Peyer's patch (tissue), 4 donors: ENCODE measurements at regions not wholly inside any gene's neighbourhood (a gene's known extent, or its start where the extent isn't known, plus 50 kb on each side); places are given as distances from the start of the nearest gene placed in this dataset.

ENCODE experiments used
- CTCF ChIP-seq, 6 experiments: fragments of 450-650 bp in 4 of 6; fragments of 200-600 bp in 2 of 6; sonication (generic) in 1 of 6; IDR thresholded peaks; one replicate each; pipeline ENCODE4 v1.5.1; 2017 to 2019; ENCODE audit warnings: antibody characterized with exemption in 6 of 6, mild to moderate bottlenecking in 3 of 6, moderate library complexity in 1 of 6
- POLR2A ChIP-seq, 2 donors: fragments of 450-650 bp; IDR thresholded peaks; one replicate each; pipeline ENCODE4 v1.5.1; 2017; ENCODE audit warnings: antibody characterized with exemption in 2 of 2, mild to moderate bottlenecking in 2 of 2, moderate library complexity in 2 of 2

- no peak for TF ChIP-seq CTCF (IDR thresholded peaks at IDR 0.05)
- no peak for TF ChIP-seq POLR2A (IDR thresholded peaks at IDR 0.05)
These were observed 319.8 kb downstream of the GADD45G start for GRCh38 chr9:89924611-89925010.
